HG03520 (cell line): ENCODE measurements at regions not wholly inside any gene's neighbourhood (a gene's known extent, or its start where the extent isn't known, plus 50 kb on each side); places are given as distances from the start of the nearest gene placed in this dataset.

Source experiments
- ATAC-seq: cut with Tn5 transposase; IDR thresholded peaks from one replicate; pipeline ENCODE4 v1.9.1; 2021; ENCODE audit warnings: mild to moderate bottlenecking, moderate library complexity; ENCODE audit not compliant: unreplicated experiment

- ATAC-seq = no peak
Observed at GRCh38 chrX:14476205-14476604, 53.1 kb upstream of the GLRA2 start.

GRCh38 chrX:14449773-14450172 lies 79.6 kb upstream of the GLRA2 start:
- ATAC-seq = no peak

GRCh38 chrX:14448406-14448805 lies 80.9 kb upstream of the GLRA2 start:
- ATAC-seq = no peak

- ATAC-seq = no peak
Observed at GRCh38 chrX:14440106-14440505, 89.2 kb upstream of the GLRA2 start.

- no peak for ATAC-seq
Observed at GRCh38 chrX:14427614-14428013, 101.7 kb upstream of the GLRA2 start.

GRCh38 chrX:14420841-14421240 lies 108.5 kb upstream of the GLRA2 start:
- no peak for ATAC-seq

- no peak for ATAC-seq
Observed at GRCh38 chrX:14412686-14413085, 116.7 kb upstream of the GLRA2 start.

GRCh38 chrX:14411326-14411725 lies 118.0 kb upstream of the GLRA2 start:
- ATAC-seq = no peak

GRCh38 chrX:14409341-14409740 lies 120.0 kb upstream of the GLRA2 start:
- no peak for ATAC-seq

GRCh38 chrX:14406225-14406624 lies 123.1 kb upstream of the GLRA2 start:
- ATAC-seq = no peak

GRCh38 chrX:14398725-14399124 lies 130.6 kb upstream of the GLRA2 start:
- no peak for ATAC-seq

- no peak for ATAC-seq
Observed at GRCh38 chrX:14389682-14390081, 139.7 kb upstream of the GLRA2 start.

GRCh38 chrX:14386981-14387380 lies 142.4 kb upstream of the GLRA2 start:
- no peak for ATAC-seq

- ATAC-seq = no peak
Observed at GRCh38 chrX:14380044-14380443, 149.3 kb upstream of the GLRA2 start.

- no peak for ATAC-seq
Observed at GRCh38 chrX:14377427-14377826, 151.9 kb upstream of the GLRA2 start.

GRCh38 chrX:14363728-14364127 lies 165.6 kb upstream of the GLRA2 start:
- ATAC-seq = no peak

GRCh38 chrX:14362721-14363120 lies 166.6 kb upstream of the GLRA2 start:
- no peak for ATAC-seq

- no peak for ATAC-seq
Observed at GRCh38 chrX:14361435-14361834, 167.9 kb upstream of the GLRA2 start.

GRCh38 chrX:14359727-14360126 lies 169.6 kb upstream of the GLRA2 start:
- ATAC-seq = no peak

- no peak for ATAC-seq
Observed at GRCh38 chrX:14359316-14359715, 170.0 kb upstream of the GLRA2 start.

- ATAC-seq = no peak
Observed at GRCh38 chrX:14357314-14357713, 172.0 kb upstream of the GLRA2 start.

- no peak for ATAC-seq
Observed at GRCh38 chrX:14356401-14356800, 172.9 kb upstream of the GLRA2 start.

GRCh38 chrX:14355556-14355955 lies 173.8 kb upstream of the GLRA2 start:
- ATAC-seq = no peak

- ATAC-seq = no peak
Observed at GRCh38 chrX:14354521-14354920, 174.8 kb upstream of the GLRA2 start.
